ENCODE measurements at regions not wholly inside any gene's neighbourhood (a gene's known extent, or its start where the extent isn't known, plus 50 kb on each side); places are given as distances from the start of the nearest gene placed in this dataset.

DNA sequence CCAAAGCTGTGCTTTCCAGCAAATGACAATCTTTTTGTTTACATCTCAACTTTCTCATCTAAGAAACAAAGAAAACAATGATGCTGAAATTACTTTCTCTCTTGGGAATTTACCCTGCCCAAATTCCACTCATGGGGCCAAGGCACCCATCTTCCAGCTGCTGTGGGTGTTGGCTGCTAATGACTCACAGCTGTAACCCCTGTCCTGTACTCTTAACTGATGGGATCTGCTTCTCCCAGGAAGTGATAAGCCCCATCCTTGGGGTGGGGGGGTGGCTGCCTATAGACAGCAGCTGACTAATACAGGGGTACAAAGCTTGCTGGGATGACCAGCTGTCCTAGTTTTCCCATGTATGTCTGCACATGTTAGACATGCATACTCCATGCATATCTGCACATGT, 938.6 kb downstream of the C6orf118 start:
- H3K27ac ChIP-seq: no peak overlapping the region
- TF ChIP-seq, protein P1, sequence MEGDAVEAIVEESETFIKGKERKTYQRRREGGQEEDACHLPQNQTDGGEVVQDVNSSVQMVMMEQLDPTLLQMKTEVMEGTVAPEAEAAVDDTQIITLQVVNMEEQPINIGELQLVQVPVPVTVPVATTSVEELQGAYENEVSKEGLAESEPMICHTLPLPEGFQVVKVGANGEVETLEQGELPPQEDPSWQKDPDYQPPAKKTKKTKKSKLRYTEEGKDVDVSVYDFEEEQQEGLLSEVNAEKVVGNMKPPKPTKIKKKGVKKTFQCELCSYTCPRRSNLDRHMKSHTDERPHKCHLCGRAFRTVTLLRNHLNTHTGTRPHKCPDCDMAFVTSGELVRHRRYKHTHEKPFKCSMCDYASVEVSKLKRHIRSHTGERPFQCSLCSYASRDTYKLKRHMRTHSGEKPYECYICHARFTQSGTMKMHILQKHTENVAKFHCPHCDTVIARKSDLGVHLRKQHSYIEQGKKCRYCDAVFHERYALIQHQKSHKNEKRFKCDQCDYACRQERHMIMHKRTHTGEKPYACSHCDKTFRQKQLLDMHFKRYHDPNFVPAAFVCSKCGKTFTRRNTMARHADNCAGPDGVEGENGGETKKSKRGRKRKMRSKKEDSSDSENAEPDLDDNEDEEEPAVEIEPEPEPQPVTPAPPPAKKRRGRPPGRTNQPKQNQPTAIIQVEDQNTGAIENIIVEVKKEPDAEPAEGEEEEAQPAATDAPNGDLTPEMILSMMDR (IDR thresholded peaks at IDR 0.05): no peak
- TF ChIP-seq POLR2AphosphoS5 (IDR thresholded peaks at IDR 0.05): no peak
- TF ChIP-seq POLR2A (IDR thresholded peaks at IDR 0.05): no peak
- no peak for DNase-seq (ENCODE audit: low spot score)
- no peaks in the 10 kb centered on the region for H3K27me3 ChIP-seq (replicated peaks; ENCODE audit: insufficient read depth)
- no peak overlapping the region for H3K4me3 ChIP-seq
- intact Hi-C loops (cut with DNase I): no loop called here
- no peaks in the 10 kb centered on the region for H3K4me1 ChIP-seq (replicated peaks)
- no peaks in the 10 kb centered on the region for H3K9me3 ChIP-seq
- H3K36me3 ChIP-seq: no peaks in the 10 kb centered on the region

DNA sequence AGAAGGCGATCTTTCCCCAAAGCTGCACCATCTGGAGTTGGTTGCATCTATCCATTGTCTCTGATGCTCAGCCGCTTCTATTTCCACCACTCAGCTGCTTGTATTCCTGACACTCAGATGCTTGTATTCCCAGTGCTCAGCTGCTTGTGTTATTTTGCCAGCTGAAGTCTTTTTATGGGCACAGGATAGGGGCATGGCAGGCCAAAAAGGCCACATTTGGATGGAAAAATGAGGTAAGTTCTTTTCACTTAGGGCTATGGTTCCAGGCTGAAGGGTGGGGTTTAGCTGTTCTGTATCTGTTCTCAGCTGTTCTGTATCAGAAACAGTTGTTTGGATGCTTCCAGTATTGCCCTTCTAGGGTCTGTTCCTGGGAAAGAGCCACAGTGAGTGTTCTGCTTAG, 944.9 kb downstream of the QKI start:
- intact Hi-C loops (cut with DNase I): no loop called here
- no peak for TF ChIP-seq POLR2A (IDR thresholded peaks at IDR 0.05)
- TF ChIP-seq, protein P1 (IDR thresholded peaks at IDR 0.05): no peak
- TF ChIP-seq POLR2AphosphoS5 (IDR thresholded peaks at IDR 0.05): no peak
- Histone ChIP-seq H3K27ac (no peak overlapping the region), H3K4me1 (replicated peaks) (no peaks in the 10 kb centered on the region), H3K9me3 (no peaks in the 10 kb centered on the region), H3K36me3 (no peaks in the 10 kb centered on the region), H3K4me3 (no peak overlapping the region), H3K27me3 (replicated peaks; ENCODE audit: insufficient read depth) (no peaks in the 10 kb centered on the region)
- no peak for DNase-seq (ENCODE audit: low spot score)
- 100% methylated on average over 2 of the region's 2 CpGs for WGBS

DNA sequence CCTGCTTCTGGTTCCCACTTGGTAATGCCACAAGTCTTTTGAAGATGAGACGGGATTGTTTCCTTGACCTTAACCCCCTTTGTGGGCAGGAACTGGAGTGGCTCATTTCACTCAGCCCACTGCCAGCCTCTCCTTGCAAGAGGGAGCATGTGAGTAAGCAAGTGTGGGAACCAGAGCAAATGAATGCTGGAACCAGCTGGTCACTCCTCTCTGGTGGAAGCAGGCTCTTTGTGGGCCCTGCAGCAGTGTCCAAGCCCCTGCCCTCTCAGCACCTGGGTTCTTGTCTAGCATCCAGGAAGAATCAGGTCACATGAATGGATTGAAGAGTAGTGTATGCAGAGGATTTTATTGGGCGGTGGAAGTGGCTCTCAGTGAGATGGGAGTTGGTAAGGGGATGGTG, 944.5 kb downstream of the QKI start:
- H3K27ac ChIP-seq: no peak overlapping the region
- H3K27me3 ChIP-seq (replicated peaks; ENCODE audit: insufficient read depth): no peaks in the 10 kb centered on the region
- intact Hi-C loops (cut with DNase I): no loop called here
- TF ChIP-seq POLR2AphosphoS5 (IDR thresholded peaks at IDR 0.05) (no peak), POLR2A (IDR thresholded peaks at IDR 0.05) (no peak)
- TF ChIP-seq, protein P1 (IDR thresholded peaks at IDR 0.05): no peak
- no peaks in the 10 kb centered on the region for H3K4me1 ChIP-seq (replicated peaks)
- 84% methylated on average over 2 of the region's 2 CpGs for WGBS
- DNase-seq (ENCODE audit: low spot score): no peak
- H3K36me3 ChIP-seq: no peaks in the 10 kb centered on the region
- no peak overlapping the region for H3K4me3 ChIP-seq
- H3K9me3 ChIP-seq: no peaks in the 10 kb centered on the region

DNA sequence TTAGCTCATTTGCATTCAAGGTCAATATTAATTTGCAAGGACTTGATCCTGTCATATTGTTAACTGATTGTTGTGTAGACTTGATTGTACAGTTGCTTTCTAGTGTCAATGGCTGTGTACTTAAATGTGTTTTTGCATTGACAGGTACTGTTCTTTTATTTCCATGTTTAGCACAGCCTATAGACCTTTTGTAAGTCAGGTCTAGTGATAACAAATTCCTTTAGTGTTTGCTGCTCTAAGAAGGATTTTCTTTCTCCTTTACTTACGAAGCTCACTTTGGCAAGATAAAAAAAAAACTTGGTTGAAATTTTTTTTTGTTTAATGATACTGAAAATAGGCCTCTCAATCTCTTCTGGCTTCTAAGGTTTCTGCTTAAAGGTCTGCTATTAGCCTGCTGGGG, 942.3 kb downstream of the QKI start:
- Histone ChIP-seq H3K4me3 (no peak overlapping the region), H3K36me3 (no peaks in the 10 kb centered on the region), H3K27me3 (replicated peaks; ENCODE audit: insufficient read depth) (no peaks in the 10 kb centered on the region), H3K9me3 (no peaks in the 10 kb centered on the region), H3K27ac (no peak overlapping the region), H3K4me1 (replicated peaks) (no peaks in the 10 kb centered on the region)
- intact Hi-C loops (cut with DNase I): no loop called here
- 87% methylated on average over 1 of the region's 1 CpG for WGBS
- no peak for DNase-seq (ENCODE audit: low spot score)
- no peak for TF ChIP-seq POLR2AphosphoS5 (IDR thresholded peaks at IDR 0.05)
- TF ChIP-seq, protein P1 (IDR thresholded peaks at IDR 0.05): no peak
- TF ChIP-seq POLR2A (IDR thresholded peaks at IDR 0.05): no peak

DNA sequence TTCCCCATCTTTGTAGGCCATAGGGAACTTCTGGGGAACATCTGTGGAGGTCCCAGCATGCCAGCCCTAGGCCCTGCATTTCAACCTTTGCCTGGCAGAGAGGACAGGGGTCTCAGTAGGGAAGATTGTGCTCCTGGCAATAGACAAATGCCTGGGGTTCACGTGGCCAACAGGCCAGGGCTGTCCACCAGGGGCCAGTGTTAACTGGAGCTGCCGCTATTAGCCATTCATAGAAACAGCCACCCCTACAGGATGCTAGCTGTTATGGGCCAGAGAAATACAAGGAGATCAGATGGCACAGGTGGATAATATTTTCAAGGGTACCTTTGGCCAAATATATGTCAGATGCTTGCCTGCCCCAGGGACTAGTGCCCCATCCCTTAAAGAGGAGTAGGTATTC, 932.9 kb downstream of the QKI start:
- Histone ChIP-seq H3K36me3 (no peaks in the 10 kb centered on the region), H3K9me3 (no peaks in the 10 kb centered on the region), H3K4me1 (replicated peaks) (no peaks in the 10 kb centered on the region), H3K4me3 (no peak overlapping the region), H3K27me3 (replicated peaks; ENCODE audit: insufficient read depth) (no peaks in the 10 kb centered on the region), H3K27ac (no peak overlapping the region)
- DNase-seq (ENCODE audit: low spot score): no peak
- intact Hi-C loops (cut with DNase I): no loop called here
- TF ChIP-seq POLR2AphosphoS5 (IDR thresholded peaks at IDR 0.05): no peak
- WGBS: 83% methylated on average over 2 of the region's 2 CpGs
